Mesodermal cell (in vitro differentiated cells): ENCODE measurements at regions not wholly inside any gene's neighbourhood (a gene's known extent, or its start where the extent isn't known, plus 50 kb on each side); places are given as distances from the start of the nearest gene placed in this dataset.
A peak's percentile ranks its signal among the peaks of the same experiment; 100 is the strongest.
"Not testable (repeated sequence)": the region's sequence is repeated elsewhere in the genome, so short reads cannot be mapped to it uniquely, and the experiment has no call there.

ENCODE experiments used
- H3K27ac ChIP-seq: 2 replicates; pipeline ENCODE4 v1.7.0; 2013; ENCODE audit warnings: mild to moderate bottlenecking, low read depth, low read length, moderate library complexity; ENCODE audit not compliant: severe bottlenecking
- H3K36me3 ChIP-seq: 2 replicates; pipeline ENCODE4 v1.7.1; 2013; ENCODE audit warnings: mild to moderate bottlenecking, low read length, moderate library complexity; ENCODE audit not compliant: control insufficient read depth, insufficient read depth
- H3K4me1 ChIP-seq: one replicate; pipeline ENCODE4 v1.7.1; 2013; ENCODE audit warnings: mild to moderate bottlenecking, low read length; ENCODE audit not compliant: insufficient read depth, control insufficient read depth, poor library complexity, severe bottlenecking
- H3K4me3 ChIP-seq: 2 replicates; pipeline ENCODE4 v1.7.0; 2013; ENCODE audit warnings: low read length, control low read depth, mild to moderate bottlenecking; ENCODE audit not compliant: insufficient read depth, poor library complexity, severe bottlenecking; ENCODE audit errors: extremely low read depth
- H3K9me3 ChIP-seq: 2 replicates; pipeline ENCODE4 v1.7.1; 2013; ENCODE audit warnings: mild to moderate bottlenecking, low read length, moderate library complexity; ENCODE audit not compliant: control insufficient read depth
- WGBS, 2 experiments: methylation state at CpG; one replicate each; pipeline ENCODE4 v1.1.5; 2013; ENCODE audit warnings: missing lambda C conversion rate in 2 of 2; ENCODE audit not compliant: insufficient coverage in 2 of 2; 5-methylcytosine and 5-hydroxymethylcytosine counted together

DNA sequence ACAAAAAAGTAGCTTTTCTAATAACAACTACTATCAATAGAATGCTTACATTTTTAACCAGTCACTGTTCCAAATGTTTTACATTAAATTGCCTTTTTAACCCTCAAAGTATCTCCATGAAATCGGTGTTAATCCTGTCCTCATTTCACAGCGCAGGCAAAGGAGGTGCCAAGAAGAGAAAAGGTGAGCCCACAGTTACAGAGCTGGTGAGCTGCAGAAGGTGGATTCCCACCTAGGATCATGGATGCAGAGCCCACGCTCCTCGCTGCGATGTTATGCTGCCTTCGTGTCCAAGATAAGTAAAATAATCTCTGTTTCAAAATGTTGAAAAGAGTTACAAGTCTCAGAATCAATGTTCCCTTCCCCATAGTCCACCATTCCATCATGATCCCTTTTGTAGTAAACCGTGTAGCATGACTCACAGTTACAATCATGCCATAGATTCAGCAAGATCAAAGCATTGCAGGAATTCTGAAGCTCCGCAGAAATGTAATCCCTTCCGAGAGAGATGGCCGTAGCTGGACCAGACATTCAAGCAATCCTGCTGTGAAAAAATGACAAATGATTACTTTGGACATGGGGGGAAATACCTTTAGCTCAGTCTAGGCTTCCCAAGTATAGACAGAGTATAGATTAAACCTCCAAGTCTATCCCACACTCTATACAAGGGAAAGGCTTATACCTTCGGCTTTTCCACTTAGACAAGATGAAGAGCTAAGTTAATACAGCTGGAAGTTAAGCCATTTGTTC lies 394.7 kb upstream of the AKR1E2 start:
- Histone ChIP-seq H3K36me3 (no peaks in the 10 kb centered on the region), H3K9me3 (no peaks in the 10 kb centered on the region), H3K27ac (peak overlapping the region; percentile 66), H3K4me3 (no peak overlapping the region), H3K4me1 (peaks cover 8% of the 10 kb centered on the region)
- 48 to 74% methylated on average over 4 to 6 of the region's 11 CpGs for WGBS, 2 experiments

DNA sequence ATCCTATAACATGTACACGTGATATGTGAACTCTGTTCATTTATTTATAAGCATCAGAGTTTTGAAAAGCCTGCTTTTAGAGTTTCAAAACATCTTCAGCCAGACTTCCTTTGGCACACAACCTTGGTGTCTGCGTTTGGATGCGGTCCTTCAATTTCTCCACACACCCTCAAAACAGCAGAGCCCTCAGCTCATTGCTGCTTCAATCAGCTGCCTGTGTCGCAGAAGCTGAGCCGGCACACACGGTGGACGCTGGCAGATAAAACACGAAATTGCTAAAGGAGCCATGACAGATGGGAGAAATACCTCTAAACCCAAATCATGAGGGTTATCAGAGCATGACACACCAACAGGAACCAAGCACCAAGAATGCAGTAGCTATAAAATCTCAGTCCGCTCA lies 396.4 kb upstream of the AKR1E2 start:
- WGBS, 2 experiments = 76 to 85% methylated on average over 2 to 8 of the region's 9 CpGs
- H3K4me3 ChIP-seq = no peak overlapping the region
- peaks cover 8% of the 10 kb centered on the region for H3K4me1 ChIP-seq
- H3K36me3 ChIP-seq = no peaks in the 10 kb centered on the region
- no peaks in the 10 kb centered on the region for H3K9me3 ChIP-seq
- H3K27ac ChIP-seq = no peak overlapping the region

DNA sequence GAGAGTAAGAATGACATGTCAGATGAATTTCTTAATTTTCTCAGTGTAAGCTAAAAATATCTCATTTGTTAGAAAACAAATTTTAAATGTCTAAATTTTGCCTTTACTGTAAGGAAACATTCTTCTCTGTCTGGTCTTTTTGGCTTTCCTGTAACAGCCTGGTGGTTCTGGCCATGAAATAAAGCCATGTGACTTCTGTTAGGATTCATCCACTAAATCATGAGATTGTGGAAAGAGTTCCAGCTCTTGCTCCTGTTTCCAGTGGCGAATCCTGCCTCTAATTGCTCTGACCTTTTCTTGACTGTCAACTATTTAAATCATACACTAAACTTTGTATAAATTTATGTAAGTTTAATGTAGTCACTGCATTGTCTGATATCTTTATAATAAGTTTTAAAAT lies 398.5 kb upstream of the AKR1E2 start:
- Histone ChIP-seq H3K27ac (no peak overlapping the region), H3K36me3 (no peaks in the 10 kb centered on the region), H3K4me3 (no peak overlapping the region), H3K9me3 (no peaks in the 10 kb centered on the region), H3K4me1 (peaks cover 8% of the 10 kb centered on the region)
- WGBS, 2 experiments = no CpG with 5 or more reads among the region's 1 CpG

DNA sequence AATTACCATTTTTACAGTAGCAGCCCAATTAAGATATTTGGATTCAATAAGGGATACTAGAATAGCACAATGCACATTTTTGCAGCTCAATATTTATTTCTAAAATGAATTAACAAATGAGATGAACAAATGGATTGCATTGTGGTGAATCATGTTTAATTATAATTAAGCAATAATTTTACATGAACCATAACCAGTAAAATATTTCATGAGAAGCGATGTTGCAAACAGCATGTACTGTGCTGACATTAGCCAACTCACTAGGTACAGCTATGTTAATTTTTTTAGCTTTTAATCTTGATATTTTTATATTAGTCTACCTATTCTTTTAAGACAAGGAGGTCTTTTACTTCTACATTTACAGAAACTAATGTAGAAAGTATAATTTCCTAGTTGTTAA lies 399.1 kb upstream of the AKR1E2 start:
- WGBS, 2 experiments = no CpG with 5 or more reads among the region's 1 CpG
- no peak overlapping the region for H3K4me3 ChIP-seq
- no peaks in the 10 kb centered on the region for H3K36me3 ChIP-seq
- H3K9me3 ChIP-seq = no peaks in the 10 kb centered on the region
- peaks cover 5% of the 10 kb centered on the region for H3K4me1 ChIP-seq
- H3K27ac ChIP-seq = no peak overlapping the region

DNA sequence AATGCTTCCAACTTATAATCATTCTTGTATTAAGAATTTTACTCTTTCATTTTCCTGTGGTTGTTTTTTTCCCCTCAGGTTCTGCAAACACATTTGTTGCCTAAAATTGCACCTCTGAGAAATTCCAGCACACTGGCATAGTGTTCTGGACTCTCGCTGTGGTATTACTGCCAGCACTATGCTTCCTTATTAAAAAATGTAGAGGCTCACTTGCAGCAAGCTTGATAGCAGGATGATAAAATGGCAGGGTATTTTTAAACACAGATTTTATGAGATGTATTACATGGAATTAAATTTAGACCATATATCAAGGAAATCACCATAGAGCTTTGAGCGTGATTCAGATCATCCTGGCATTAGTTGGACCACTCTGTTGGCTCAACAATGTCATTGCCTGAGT lies 416.7 kb upstream of the AKR1E2 start:
- 100% methylated on average over 2 of the region's 2 CpGs; no CpG with 5 or more reads in 1 of the 2 experiments for WGBS, 2 experiments
- no peak overlapping the region for H3K4me3 ChIP-seq
- no peak overlapping the region for H3K27ac ChIP-seq
- no peaks in the 10 kb centered on the region for H3K4me1 ChIP-seq
- no peaks in the 10 kb centered on the region for H3K36me3 ChIP-seq
- no peaks in the 10 kb centered on the region for H3K9me3 ChIP-seq

DNA sequence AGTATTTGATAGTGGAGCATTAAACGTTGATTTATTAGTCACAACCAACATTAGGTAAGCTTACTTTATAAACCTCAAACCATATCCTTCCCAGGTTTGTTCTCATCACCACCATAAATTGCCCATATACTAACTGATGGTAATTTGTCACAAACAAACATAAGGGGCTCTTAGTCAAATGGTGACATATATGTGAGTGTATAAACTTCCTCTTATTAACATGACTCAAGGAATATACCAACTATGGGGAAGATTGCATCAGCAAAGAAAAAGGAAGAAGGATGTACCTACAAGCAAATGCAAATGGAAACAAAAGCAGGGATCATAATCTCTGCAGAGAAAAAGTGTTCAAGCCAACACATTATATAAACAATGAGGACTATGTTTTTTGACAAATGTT lies 418.2 kb upstream of the AKR1E2 start:
- Histone ChIP-seq H3K27ac (no peak overlapping the region), H3K36me3 (no peaks in the 10 kb centered on the region)
- no CpG with 5 or more reads among the region's 1 CpG for WGBS, 2 experiments

DNA sequence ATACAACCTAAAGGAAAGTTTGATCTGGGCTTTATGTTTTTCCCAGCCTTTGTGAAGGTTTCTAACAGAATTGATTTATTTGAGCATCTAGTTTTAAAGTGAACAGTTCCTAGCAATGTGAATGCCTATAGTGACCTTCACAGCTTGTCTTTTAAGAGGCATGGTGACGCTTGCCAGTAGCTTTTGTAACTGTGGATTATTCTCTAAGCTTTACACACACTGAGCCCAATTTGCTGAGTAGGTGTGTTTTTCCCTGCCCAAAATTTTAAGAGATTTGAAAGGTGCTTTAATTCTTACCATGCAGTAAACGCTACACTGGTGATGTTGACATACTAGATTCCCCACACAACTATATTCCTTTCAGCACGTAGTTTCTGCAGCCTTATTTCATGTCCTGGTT lies 420.2 kb upstream of the AKR1E2 start:
- H3K36me3 ChIP-seq = no peaks in the 10 kb centered on the region
- no peaks in the 10 kb centered on the region for H3K4me1 ChIP-seq
- no peak overlapping the region for H3K27ac ChIP-seq
- H3K9me3 ChIP-seq = no peaks in the 10 kb centered on the region
- WGBS, 2 experiments = 82 to 100% methylated on average over 1 to 2 of the region's 3 CpGs
- no peak overlapping the region for H3K4me3 ChIP-seq

More for the DNA sequence above, 418.2 kb upstream of the AKR1E2 start:
- Histone ChIP-seq H3K4me3 (no peak overlapping the region), H3K4me1 (no peaks in the 10 kb centered on the region), H3K9me3 (no peaks in the 10 kb centered on the region)

DNA sequence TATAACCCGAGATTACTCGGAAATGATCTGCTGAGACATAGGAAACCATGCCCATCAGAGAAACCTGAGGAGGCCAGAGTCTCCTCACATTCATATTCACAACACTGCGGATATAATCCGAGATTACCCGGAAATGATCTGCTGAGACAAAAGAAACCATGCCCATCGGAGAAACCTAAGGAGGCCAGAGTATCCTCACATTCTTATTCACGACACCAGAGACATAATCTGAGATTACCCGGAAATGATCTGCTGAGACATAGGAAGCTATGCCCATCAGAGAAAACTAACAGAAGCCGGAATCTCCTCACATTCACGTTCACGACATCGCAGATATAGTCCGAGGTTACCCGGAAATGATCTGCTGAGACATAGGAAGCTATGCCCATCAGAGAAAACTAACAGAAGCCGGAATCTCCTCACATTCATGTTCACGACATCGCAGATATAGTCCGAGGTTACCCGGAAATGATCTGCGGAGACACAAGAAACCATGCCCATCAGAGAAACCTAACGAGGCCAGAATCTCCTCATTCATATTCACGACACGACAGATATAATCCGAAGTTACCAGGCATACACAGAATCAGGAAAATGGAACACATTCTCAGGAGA lies 422.3 kb upstream of the AKR1E2 start:
- H3K4me1 ChIP-seq = no peaks in the 10 kb centered on the region
- no peak overlapping the region for H3K27ac ChIP-seq
- H3K36me3 ChIP-seq = no peaks in the 10 kb centered on the region
- no peaks in the 10 kb centered on the region for H3K9me3 ChIP-seq
- 93 to 97% methylated on average over 21 of the region's 24 CpGs for WGBS, 2 experiments
- H3K4me3 ChIP-seq = no peak overlapping the region

DNA sequence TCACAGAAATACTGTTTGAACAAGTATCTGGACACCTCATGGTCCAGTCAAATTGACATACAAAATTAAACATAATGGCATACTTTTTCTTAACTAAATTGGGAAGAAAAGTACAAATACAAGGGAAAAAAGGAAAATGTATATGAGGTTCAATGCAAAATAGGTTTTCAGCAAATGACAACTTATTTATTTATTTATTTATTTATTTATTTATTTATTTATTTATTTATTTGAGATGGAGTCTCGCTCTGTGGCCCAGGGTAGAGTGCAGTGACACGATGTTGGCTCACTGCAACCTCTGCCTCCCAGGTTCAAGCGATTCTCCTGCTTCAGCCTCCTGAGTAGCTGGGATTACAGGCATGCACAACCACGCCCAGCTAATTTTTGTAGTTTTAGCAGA lies 424.9 kb upstream of the AKR1E2 start:
- H3K9me3 ChIP-seq, H3K4me1 ChIP-seq, H3K4me3 ChIP-seq, H3K36me3 ChIP-seq, H3K27ac ChIP-seq: not testable (repeated sequence)
- 90 to 93% methylated on average over 3 of the region's 4 CpGs for WGBS, 2 experiments

DNA sequence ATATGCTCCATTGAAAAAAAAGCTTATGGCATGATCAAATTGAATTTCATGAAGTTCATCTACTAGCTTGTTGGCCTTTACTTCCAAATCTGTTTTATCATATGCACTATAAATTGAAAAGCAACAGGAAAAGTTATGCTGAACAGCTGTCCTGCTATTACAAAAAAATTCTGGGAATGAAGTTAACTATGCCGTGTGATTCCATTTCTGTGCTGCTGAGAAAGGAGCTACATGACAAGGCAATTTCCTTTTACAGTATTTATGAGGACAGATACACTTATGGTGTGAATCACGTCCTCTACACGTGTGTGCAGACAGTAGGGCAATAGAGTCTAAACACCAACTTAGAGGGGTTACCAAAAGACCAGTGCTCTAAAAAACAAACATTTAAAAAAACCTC lies 426.5 kb upstream of the AKR1E2 start:
- Histone ChIP-seq H3K27ac (no peak overlapping the region), H3K9me3 (no peaks in the 10 kb centered on the region), H3K36me3 (no peaks in the 10 kb centered on the region), H3K4me3 (no peak overlapping the region), H3K4me1 (no peaks in the 10 kb centered on the region)
- WGBS, 2 experiments = 90 to 93% methylated on average over 3 of the region's 3 CpGs

DNA sequence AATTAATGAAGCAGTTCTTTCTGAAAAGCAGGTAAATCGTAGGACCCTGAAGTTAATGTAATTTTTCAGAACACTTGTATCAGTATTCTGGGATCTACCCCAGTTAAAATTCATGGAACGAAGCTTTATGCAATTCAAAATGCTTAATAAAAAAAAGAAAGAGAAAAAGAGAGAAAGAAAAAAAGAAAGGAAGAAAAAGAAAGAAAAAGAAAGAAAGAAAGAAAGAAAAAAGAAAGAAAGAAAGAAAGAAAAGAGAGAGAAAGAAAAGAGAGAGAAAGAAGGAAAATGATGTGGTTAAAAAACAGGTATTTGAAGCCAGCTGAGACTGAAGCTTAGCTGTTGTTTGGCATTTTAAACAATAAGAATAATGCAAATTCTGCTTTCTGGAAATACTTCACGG lies 427.4 kb upstream of the AKR1E2 start:
- Histone ChIP-seq H3K9me3 (no peaks in the 10 kb centered on the region), H3K4me1 (no peaks in the 10 kb centered on the region), H3K4me3 (no peak overlapping the region), H3K27ac (no peak overlapping the region), H3K36me3 (no peaks in the 10 kb centered on the region)
- WGBS, 2 experiments = no CpG with 5 or more reads among the region's 3 CpGs
